Hypothalamus (tissue), 51 donors: ENCODE measurements at regions not wholly inside any gene's neighbourhood (a gene's known extent, or its start where the extent isn't known, plus 50 kb on each side); places are given as distances from the start of the nearest gene placed in this dataset.

ENCODE experiments used
- DNase-seq, 51 donors: peaks; one replicate each; lab custom pipeline; 2025; lab: John Stamatoyannopoulos, UW

DNA sequence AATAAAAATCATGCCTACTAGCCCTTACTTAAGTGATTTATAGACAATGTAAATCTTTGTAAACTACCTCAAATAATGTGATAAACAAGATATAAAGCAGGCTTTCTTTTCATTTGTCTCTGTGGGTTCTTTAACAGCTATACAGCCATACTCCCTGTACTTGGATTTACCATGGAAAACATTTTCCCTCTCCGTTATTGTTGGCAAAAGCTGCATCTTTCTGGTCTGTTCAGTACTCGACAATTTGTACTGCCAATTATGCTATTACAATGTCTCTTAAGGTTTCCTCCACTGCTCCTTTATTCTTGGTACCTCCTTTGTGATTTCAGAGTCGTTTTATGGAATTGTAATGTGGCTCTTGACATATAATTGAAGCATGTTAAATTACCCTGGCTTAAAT lies 426.3 kb upstream of the PKDCC start:
- no peak for DNase-seq

DNA sequence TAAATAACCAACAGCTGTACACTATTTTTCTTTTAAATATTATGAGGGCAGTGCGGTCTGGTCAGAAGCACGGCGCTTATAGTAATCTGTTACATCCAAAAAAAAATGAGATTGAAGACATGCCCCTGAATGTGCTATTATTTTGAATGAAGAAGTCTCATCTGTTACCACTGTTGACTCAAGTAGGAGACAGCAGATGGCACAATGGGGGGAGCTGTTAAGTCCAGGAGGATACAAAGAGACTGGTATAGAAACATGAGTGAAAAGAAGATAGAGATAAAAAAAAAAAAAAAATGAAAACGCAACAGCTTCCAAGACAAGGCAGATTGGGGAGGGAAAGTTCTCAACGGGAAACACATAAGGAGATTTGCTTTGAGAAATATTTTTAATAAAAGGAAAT lies 425.5 kb upstream of the PKDCC start:
- no peak for DNase-seq

DNA sequence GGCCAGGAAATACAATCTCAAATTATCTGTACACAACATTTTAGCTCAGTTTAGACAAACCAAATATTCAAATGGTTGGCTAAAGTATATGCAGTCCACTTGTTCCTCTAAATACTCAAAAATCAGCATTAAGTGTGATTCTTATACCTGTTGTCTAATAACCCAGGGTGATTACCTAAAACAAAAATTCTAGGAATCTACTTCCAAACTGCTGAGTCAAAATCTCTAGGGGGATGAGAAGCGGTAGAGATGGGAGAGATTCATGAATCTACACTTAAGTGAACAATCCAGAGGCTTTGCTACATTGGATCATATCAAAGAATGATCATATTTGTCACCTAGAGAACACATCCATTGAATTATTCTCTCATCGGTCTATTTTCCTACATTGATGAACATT lies 420.9 kb upstream of the PKDCC start:
- DNase-seq = no peak

DNA sequence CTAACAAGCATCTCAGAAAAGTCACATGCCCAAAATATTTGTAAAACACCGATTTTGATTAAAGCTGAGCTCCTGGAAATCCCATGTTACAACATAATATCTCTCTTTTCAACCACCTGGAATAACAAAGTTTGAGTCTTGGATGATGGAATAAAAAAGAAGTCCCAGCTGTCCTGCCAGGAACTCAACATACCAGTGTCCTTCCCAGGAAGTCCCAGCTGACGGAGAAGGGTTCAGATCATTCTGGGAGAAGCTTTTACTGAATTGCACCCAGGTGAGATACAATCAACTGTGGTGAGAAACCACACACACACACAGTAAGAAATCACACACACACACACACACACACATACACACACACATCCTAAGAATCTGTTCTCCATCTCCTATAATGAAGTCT lies 413.1 kb upstream of the PKDCC start:
- DNase-seq = no peak

DNA sequence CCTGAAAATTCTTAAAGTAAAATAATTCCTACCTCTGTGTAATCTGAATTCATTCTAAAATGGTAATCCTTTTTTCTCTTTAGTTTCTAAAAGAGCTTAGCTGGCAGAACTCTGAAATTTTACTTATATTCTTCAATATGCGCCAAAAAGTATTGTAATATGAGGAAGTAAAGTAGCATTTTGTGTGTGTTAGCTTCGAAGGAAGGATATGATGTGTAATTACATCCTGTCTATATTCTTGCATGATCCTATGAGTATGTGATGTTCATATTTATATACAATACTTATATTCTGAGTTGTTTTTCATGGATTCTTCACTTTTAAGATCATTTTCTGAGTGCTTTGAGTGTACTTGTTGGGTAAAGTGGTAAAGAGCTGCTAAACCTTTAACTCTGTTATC lies 402.9 kb upstream of the PKDCC start:
- DNase-seq = no peak

DNA sequence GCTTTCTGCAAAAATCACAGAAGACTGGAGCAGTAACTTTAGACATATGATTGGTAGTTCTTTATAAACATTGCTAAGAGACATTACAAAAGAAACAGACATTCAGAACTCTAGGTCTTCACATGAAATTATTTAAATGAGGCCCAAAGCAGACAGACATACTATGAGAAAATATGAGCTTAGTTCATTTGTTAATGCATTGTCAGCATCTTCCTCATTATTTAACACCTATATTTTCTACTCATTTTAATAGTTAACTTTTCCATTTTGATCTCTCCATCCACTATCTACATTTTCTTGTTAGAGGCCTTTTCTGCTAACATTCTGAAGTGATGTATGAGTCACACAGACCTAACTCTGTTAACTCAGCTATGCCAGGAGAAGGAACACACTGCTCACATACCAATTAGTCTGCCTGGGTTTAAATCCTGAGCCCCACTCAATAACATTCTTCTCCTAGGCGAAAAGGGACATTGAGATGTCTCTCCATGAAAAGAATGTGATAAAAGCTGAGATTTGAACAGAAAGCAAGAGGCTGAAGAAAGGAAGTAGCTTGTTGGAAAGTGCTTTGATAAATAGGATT lies 400.3 kb upstream of the PKDCC start:
- DNase-seq = no peak

DNA sequence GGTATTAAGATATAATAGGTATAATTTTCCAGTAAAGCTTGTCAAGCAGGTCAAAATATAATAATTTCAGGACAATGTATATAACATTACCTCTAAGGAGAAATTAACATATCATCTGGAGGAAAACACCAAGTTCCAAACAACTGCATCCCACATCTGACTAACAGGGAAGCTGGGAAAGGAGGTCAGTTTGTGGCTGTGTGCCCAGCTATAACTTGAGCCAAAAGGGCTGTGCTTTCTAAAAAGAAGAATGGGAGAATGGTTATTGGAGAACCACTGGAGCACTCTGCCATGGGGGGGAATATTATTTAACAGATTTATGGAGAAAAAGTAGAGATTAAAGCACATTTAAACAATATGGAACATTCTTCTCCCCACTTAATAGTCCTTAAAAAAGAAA lies 390.6 kb upstream of the PKDCC start:
- DNase-seq = no peak

DNA sequence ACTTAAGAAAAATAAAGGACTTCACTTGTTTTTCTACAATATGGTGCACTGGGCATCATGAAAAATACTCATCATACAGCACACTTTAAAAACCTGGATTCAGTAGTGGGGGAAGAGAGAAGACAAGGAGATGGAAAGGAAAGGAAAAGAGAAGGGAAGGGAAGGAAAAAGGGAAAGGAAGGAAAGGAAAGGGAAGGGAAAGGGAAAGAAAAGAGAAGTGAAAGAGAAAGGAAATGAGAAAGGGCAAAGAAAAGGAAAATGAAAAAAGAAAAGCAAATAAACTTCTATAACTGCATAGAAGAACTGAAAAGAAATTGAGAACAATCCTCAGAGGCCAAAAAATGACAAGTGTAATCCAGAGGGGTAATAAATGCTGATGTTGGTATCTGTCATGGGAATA lies 388.1 kb upstream of the PKDCC start:
- DNase-seq = no peak

DNA sequence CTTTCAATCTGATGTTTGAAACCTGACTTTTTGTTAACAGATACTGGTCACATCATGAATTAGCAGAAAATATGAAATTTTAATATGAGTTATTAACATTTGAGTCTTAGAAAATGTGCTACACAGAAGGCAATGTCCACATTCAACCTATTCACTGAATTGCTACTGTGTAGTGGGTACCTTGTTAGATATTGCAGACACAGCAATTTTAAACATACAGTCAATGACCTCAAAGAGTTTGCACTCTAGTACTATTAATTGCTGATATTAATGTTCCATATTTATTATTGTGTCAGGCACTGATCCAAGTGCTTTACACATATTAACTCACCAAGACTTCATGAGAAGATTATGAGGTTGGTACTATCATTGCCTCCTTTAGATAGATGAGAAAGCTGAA lies 385.4 kb upstream of the PKDCC start:
- DNase-seq = no peak

DNA sequence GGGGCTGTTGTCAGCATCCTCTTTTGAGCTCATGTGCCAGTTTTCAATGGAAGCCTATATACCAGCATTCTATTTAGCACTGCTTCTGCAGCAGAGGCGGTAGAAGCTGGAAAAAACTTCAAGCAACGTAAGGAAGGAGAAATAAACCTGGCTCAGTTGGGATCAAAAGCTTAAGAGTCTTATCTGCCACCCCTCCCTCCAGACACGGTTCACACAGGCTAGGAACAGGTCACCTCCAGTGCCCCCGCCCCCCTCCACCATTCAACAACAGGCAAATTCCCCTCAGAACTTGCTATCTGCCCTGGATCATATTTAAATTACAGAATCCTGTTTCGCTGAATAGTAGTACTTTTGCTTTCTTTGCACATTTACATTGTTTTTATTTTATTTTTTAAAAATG lies 384.8 kb upstream of the PKDCC start:
- DNase-seq = no peak

DNA sequence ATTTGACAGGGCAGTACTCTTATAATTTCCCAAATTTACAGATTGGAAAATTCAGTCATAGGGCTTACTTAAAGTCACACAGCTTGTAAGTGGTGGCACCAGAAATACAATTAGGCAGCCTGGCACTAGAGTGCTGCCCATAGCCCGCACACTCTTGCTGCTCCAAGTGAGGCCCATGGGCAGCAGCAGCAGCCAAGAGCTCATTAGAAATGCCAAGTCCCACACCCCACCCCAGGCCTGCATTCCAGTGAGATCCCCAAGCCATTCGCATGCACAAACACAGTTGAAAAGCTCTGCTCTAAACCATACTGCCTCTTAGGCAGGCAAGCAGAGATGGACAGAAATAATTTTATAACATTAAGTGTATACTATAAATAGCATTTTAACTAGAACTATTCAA lies 379.3 kb upstream of the PKDCC start:
- peak in 4 of 51 donors; percentile 2 to 21 (median 7) for DNase-seq

DNA sequence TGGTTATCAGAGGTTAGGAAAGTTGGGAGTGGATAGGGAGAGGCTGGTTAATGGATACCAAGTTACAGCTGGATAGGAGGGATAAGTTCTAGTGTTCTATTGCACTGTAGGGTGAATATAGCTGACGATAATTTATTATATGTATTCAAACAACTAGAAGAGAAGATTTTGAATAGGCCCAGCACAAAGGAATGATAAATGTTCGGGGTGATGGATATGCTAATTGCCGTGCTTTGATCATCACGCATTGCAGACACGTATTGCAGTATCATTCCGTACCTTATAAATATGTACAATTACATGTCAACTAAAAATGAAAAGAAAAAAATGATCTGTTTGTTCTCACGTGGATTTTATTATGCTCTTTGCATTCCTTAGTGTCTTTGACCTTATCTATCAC lies 369.2 kb upstream of the PKDCC start:
- no peak for DNase-seq

DNA sequence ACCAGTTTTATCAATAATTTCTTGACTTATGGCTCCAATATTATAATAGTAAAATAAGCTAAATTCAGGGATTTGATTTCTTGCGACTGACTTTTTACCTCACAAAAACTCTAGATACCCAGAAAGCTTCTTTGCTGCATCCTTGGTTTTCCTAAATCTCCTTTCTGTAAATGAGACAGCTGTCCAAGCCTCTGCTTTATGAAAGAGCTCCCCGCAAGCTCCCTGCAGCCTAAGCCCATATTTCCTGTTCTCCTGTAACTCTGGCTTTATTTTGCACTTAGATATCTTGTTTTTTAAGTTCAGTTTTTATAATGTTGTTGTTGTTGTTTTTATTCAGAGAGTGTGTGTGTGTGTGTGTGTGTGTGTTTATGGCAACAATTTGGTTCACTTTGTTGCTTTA lies 361.7 kb upstream of the PKDCC start:
- no peak for DNase-seq

DNA sequence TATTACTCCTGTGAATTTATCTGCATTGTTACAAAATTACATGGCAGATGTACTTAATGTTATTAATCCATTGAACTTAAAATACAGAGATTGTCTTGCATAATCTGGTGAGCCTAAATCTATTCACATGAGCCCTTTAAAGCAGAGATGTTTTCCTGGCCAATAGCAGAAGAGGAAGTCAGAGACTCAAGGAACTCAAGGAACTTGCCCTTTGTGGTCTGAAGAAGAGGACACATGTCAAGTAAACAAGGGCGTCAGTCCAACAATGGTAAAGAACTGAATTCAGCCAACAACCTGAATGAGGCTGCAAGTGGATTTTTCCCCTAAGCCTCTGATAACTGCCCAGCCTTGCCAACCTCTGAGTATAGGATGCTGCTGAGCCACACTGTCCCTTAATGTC lies 356.3 kb upstream of the PKDCC start:
- DNase-seq = no peak

DNA sequence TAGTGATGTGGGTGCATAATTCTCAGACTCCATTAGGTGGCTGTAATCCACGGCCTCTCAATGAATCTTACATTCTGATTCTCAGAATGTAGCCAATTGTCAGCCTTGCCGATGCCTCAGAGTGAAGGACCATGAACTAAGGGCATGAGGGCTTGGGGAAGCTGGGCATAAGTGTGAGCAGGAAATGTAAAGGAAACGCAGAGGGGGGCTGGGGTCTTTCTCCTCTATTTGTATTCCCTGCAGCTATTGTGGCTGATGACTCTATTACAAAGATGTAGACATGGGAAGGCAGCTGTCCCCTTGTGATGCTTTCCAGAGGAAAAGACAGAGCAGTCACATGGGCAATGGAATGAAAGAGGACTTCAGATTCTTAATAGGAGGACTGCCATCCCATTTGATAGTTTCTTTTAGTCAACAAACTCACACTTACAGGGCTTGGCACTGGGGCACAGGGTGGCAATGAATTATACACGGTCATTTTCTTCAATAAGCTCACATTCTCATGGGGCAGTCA lies 353.2 kb upstream of the PKDCC start:
- DNase-seq = no peak

DNA sequence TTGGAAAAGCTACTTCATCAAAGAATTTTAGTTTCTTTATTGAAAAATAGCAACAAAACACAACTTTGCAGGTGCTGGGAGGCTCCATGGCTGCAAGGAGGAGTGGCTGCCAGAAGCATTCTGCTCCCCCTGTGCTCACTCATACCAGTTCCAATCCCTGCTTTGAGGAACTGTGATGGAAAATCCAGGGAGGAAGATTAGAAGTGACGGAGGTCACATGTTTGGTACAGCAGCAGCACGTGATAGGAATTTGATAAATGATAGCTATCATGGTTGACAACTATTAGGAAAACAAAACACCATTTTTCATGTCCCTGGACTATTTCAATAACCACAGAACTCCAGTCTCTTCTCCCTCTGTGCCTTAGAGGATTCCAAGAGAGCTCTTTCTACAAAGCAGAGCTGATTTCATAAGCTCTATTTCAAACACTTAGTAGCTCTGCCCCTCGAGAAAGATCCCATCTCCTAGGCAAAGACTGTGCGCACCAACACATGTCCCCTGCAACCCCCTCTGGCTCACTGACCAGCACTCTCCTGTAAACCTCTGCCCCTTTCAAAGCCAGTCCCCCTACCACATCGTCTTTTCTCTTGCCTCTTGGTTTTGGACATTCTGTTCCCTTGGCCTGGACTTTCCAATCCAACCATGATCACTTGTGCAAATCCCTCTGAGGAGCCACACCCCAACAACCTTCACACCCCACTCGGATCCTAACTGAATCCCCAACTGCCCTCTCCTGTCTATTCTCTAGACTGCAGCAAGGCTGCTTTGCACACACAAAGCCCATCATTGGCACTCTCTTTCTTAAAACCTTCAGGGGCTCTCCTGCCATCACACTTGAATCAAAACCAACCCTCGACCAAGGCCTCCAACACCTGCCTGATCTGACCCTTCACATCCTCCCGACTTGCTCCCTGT lies 352.4 kb upstream of the PKDCC start:
- DNase-seq = no peak

DNA sequence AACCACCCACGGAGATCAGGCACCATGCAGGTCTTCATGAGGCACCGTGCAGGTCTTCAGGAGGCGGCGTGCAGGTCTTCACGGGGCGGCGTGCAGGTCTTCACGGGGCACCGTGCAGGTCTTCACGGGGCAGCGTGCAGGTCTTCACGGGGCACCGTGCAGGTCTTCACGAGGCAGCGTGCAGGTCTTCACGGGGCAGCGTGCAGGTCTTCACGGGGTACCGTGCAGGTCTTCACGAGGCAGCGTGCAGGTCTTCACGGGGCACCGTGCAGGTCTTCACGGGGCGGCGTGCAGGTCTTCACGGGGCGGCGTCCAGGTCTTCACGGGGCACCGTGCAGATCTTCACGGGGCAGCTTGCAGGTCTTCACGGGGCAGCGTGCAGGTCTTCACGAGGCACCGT lies 350.4 kb upstream of the PKDCC start:
- no peak for DNase-seq

DNA sequence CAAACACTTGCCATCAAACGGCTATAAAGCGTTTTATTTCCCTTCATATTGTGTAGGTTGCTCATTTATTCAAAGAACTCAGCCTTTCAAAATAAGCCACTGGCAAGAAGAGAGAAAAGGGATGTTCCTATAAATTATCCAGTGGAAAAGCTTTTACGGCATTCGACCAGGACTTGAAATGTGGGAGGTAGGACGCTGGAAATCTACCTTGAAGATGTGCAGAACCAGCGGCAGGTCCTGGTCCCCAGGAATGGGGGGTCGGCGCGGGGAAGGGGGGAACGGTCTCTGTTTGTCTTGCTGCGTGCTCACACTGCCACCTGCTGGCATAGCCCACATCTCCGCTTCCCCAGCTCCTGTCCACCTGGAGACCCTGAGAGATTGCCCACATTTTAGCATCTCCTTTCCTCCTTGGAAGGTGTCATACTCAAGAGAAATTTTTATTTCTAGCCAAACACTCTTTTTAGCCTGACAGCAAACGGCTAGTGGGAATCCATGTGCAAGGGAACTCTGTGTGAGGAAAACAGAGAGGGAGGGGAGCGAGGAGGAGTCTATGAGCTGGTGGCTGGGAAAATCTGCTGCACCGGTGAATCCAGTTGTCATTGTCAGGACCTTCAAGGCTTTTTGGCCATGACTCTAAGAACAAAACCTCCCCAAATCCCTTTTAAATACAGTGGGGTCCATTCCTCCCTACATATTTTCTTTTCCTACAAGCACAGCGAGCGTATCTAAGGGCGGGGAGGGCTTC lies 349.0 kb upstream of the PKDCC start:
- DNase-seq = peak in 29 of 51 donors; percentile 1 to 57 (median 16)

DNA sequence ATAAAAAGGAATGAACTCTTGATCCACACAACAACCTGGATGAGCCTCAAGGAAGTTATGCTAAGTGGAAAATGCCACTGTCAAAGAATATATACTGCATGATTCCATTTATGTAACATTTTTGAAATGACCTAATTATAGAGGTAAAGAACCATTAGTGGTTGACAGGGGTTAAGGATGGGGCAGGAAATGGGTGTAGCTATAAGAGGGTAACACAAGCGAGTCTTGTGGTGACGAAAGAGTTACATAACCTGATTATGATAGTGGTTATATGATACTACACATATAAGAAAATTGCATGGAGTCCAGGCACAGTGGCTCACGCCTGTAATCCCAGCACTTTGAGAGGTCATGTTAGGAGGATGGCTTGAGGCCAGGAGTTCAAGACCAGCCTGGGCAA lies 346.6 kb upstream of the PKDCC start:
- no peak for DNase-seq

DNA sequence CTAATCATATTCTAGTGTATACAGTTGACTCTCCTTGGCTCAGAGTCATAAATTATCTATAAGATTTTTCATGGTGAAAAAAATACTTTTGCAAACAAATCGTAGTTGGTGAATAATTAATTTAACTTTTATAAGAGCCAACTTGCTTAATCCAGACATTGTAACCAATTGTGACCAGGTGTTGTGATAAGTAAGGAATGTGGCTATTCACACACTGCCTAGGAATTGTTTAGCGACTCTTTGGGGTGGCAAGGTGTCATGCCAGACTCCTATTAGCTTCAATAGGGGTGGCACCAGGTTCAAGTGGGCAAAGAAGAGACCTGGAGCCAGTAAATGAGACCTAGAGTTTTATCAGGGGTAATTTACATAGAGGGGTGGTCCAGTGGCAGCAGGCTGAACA lies 344.7 kb upstream of the PKDCC start:
- no peak for DNase-seq

DNA sequence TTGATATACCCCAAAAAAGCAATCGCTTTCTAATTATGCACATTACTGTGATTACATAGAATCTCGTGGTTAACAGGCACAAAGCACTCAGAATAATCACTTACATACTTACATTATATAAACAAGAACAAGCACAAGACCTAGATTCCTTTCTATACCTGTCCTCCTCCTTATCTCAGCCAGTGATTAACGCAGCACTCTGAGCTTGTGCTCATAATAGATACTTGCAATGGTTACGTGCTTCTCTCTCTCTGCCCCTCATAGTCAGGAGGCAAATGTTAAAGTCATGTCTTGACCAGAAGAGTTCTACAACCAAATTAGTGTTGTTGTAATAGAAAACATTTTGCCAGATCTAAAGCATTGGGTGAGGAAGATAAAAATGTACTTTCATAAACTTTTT lies 342.2 kb upstream of the PKDCC start:
- DNase-seq = no peak

DNA sequence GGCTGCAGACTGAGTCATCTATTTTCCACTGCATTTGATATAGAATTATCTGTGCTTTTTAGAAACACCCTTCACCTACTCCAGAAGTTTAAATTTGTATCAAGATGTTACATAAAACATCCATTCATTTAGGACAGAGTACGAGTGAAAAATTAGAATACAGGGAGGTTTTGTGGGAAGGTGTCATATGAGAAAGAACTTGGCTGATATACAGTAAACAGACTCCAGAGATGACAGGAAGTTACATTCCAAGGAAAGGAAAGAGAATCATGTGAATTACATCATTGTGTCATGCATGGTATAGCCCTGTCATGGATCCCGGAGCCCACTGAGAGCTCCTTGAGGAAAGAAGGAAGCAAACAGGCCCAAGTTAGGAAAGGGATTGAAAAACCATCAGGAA lies 341.5 kb upstream of the PKDCC start:
- DNase-seq = peak in 1 of 51 donors; percentile 7
